Heart right ventricle (tissue), 16 donors: ENCODE measurements at regions not wholly inside any gene's neighbourhood (a gene's known extent, or its start where the extent isn't known, plus 50 kb on each side); places are given as distances from the start of the nearest gene placed in this dataset.
"Not testable (repeated sequence)": the region's sequence is repeated elsewhere in the genome, so short reads cannot be mapped to it uniquely, and the experiment has no call there.

Experiments used
- ATAC-seq, 8 donors: fragments of 200-7000 bp; cut with Tn5 transposase; one replicate each; pipeline ENCODE4 v1.9.1; 2020; ENCODE audit warnings: mild to moderate bottlenecking in 8 of 8, moderate library complexity in 8 of 8, moderate number of reproducible peaks in 1 of 8
- DNase-seq, 2 donors: peaks; one replicate each; pipeline ENCODE4 v3.0.0-alpha.2; 2020
- H3K27ac ChIP-seq, 10 donors: fragments of 200-600 bp; sonication (generic) in 2 of 10; one replicate each; pipeline versions ENCODE4 v1.5.0 to v1.8.0; 2020 to 2022; ENCODE audit warnings: mild to moderate bottlenecking in 3 of 10
- H3K27me3 ChIP-seq, 7 donors: fragments of 200-600 bp; one replicate each; pipeline ENCODE4 v1.8.0; 2021 to 2022; ENCODE audit warnings: mild to moderate bottlenecking in 2 of 7
- H3K36me3 ChIP-seq, 9 donors: fragments of 200-600 bp; sonication (generic) in 1 of 9; one replicate each; pipeline versions ENCODE4 v1.5.0 to v1.8.0; 2020 to 2022; ENCODE audit warnings: mild to moderate bottlenecking in 2 of 9
- H3K4me1 ChIP-seq, 9 donors: fragments of 200-600 bp; sonication (generic) in 1 of 9; one replicate each; pipeline versions ENCODE4 v1.5.0 to v1.8.0; 2020 to 2022; ENCODE audit warnings: mild to moderate bottlenecking in 4 of 9
- H3K4me3 ChIP-seq, 10 donors: fragments of 200-600 bp; sonication (generic) in 2 of 10; one replicate each; pipeline versions ENCODE4 v1.5.0 to v1.8.0; 2020 to 2022; ENCODE audit warnings: mild to moderate bottlenecking in 7 of 10, moderate library complexity in 2 of 10
- H3K9me3 ChIP-seq, 11 donors: fragments of 200-600 bp in 10 of 11; sonication (generic) in 2 of 11; one replicate each; pipeline versions ENCODE4 v1.5.0 to v1.8.0; 2013 to 2022; ENCODE audit warnings: mild to moderate bottlenecking in 2 of 11, control low read depth in 1 of 11, moderate library complexity in 1 of 11
- CTCF ChIP-seq, 9 donors: fragments of 200-600 bp; sonication (generic) in 2 of 9; IDR thresholded peaks; one replicate each; pipeline versions ENCODE4 v1.5.0 to v1.8.0; 2021 to 2022; ENCODE audit warnings: antibody characterized with exemption in 9 of 9, mild to moderate bottlenecking in 5 of 9, moderate library complexity in 1 of 9
- WGBS, 2 donors: extraction: QIAGEN DNeasy Blood & Tissue Kit; methylation state at CpG; one replicate each; pipeline ENCODE4 v1.1.7; 2013; ENCODE audit warnings: inconsistent platforms in 1 of 2; 5-methylcytosine and 5-hydroxymethylcytosine counted together
- intact Hi-C, 10 donors: fragments of 100-400 bp; cut with DNase I; formaldehyde crosslinking; loops; one replicate each; pipeline versions ENCODE4 v1.11.1 to v1.14.2; 2022
- donor health status: Arrhythmogenic right ventricular cardiomyopathy.
- donor health status: ischemic (EF 13 %, LVEDD 7.1; RV severe dilation, severe dysfunction).
- donor health status: healthy with polysubstance abuse.
- donor health status: DM: no; HTN: yes; CAD: no.
- donor health status: DM: no; HTN: no; CAD: no.
- donor health status: ischemic (EF 25% LVEDD 6.9; RV normal size, moderate dysfunction).
- donor health status: ischemic (EF 25% LVEDD 5.7; RV mildly dilated, moderate dysfunction).
- donor health status: healthy.
- donor health status: DM: yes; HTN: yes; CAD: no.
- donor health status: Ischemic cardiomyopathy.
- donor health status: ischemic (EF 35%, LVEDD 5.7; RV mildly dilated, moderate dysfunction).
- donor health status: nonischemic (EF 11% LVEDD 7.7; RV severe dilation, severe dysfunction).
- donor health status: DM: yes; HTN: yes; CAD: no.
- donor health status: PGD.
- donor health status: ischemic (EF 29% LVEDD 5.4; RV normal size, mild dysfunction).
- donor health status: nonischemic (EF 23%, LVEDD 6.1; RV moderate dilation, normal function).

DNA sequence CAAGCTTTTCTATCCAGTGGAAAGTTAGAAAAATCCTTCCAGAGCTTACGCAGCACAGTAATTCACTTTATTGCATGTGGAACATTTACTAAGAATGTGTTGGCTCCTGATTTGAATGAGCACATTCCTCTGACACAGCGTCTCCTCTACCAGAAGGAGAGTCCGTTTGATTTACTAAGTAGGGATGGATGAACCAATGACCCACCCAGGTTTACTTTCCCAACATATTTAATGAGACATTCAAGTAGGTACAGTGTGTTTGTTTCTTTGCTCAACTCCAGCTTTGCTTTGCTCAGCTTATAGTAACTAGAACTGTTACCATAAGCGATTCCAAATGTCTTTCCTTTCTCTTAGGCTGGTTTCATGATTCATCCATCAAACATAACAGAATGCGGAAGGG lies 161.7 kb downstream of the SMARCA1 start:
- Histone ChIP-seq H3K27ac (no peak overlapping the region), H3K36me3 (no peaks in the 10 kb centered on the region), H3K4me3 (no peak overlapping the region), H3K27me3 (no peaks in the 10 kb centered on the region), H3K4me1 (no peaks in the 10 kb centered on the region), H3K9me3 (no peaks in the 10 kb centered on the region)
- intact Hi-C loops: no loop called here
- WGBS, 2 donors: 70 to 72% methylated on average over 5 of the region's 5 CpGs
- no peak for TF ChIP-seq CTCF (IDR thresholded peaks at IDR 0.05)
- ATAC-seq (no peak), DNase-seq (no peak)

DNA sequence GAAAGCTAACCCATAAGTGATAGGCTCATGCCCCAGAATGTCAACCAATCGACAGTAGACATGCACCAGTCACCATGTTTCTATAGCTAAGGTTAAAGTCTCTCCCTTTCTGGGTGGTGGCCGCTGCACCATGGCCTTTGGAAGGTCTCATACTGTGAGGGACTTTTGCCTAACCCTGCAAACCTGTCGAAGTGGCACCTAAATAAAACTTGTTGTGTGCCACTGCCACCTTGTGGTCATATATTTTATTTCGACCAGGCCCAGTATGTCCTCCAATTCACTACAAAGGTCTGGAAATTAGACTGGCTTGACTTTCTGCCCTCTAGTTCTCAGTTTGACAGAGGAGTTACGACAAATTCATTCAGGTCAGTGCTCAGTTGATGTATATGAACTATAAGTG lies 163.1 kb downstream of the SMARCA1 start:
- peak in 8 of 9 donors; percentile 25 to 62 (median 50) for TF ChIP-seq CTCF (IDR thresholded peaks at IDR 0.05)
- H3K9me3 ChIP-seq: no peaks in the 10 kb centered on the region
- no peak overlapping the region for H3K4me3 ChIP-seq
- no peak overlapping the region for H3K27ac ChIP-seq
- no peaks in the 10 kb centered on the region for H3K27me3 ChIP-seq
- ATAC-seq (peak in 2 of 8 donors; percentile 52 to 58), DNase-seq (peak in 1 of 2 donors; percentile 4)
- H3K36me3 ChIP-seq: no peaks in the 10 kb centered on the region
- intact Hi-C loops: no loop called here
- WGBS, 2 donors: 31 to 50% methylated on average over 5 of the region's 5 CpGs
- H3K4me1 ChIP-seq: no peaks in the 10 kb centered on the region

GRCh38 chrX:129359269-129359668 lies 164.0 kb downstream of the SMARCA1 start:
- 78 to 81% methylated on average over 2 of the region's 2 CpGs for WGBS, 2 donors
- intact Hi-C loops: no loop called here

GRCh38 chrX:129357428-129357827 lies 165.9 kb downstream of the SMARCA1 start:
- H3K27ac ChIP-seq, H3K4me1 ChIP-seq, H3K27me3 ChIP-seq, H3K4me3 ChIP-seq, ATAC-seq, intact Hi-C loops, H3K36me3 ChIP-seq, DNase-seq, H3K9me3 ChIP-seq: not testable (repeated sequence)
- WGBS, 2 donors: 93 to 96% methylated on average over 3 to 4 of the region's 4 CpGs

More at GRCh38 chrX:129359269-129359668, 164.0 kb downstream of the SMARCA1 start:
- TF ChIP-seq CTCF (IDR thresholded peaks at IDR 0.05): no peak
- Histone ChIP-seq H3K4me1 (no peaks in the 10 kb centered on the region), H3K27me3 (no peaks in the 10 kb centered on the region), H3K27ac (no peak overlapping the region), H3K4me3 (no peak overlapping the region), H3K36me3 (no peaks in the 10 kb centered on the region), H3K9me3 (no peaks in the 10 kb centered on the region)
- ATAC-seq: no peak
- no peak for DNase-seq

GRCh38 chrX:129347291-129347690 lies 176.0 kb downstream of the SMARCA1 start:
- Histone ChIP-seq H3K27ac (no peak overlapping the region), H3K27me3 (no peaks in the 10 kb centered on the region), H3K36me3 (no peaks in the 10 kb centered on the region), H3K9me3 (peaks cover 0 to 22% (median 0%) of the 10 kb centered on the region in 11 donors), H3K4me3 (no peak overlapping the region), H3K4me1 (no peaks in the 10 kb centered on the region)
- WGBS, 2 donors: 75 to 78% methylated on average over 2 of the region's 2 CpGs
- no peak for TF ChIP-seq CTCF (IDR thresholded peaks at IDR 0.05)
- intact Hi-C loops: no loop called here
- no peak for ATAC-seq
- no peak for DNase-seq
